ENCODE measurements at regions not wholly inside any gene's neighbourhood (a gene's known extent, or its start where the extent isn't known, plus 50 kb on each side); places are given as distances from the start of the nearest gene placed in this dataset.

- Histone ChIP-seq H3K9ac (ENCODE audit: low read length) (no peak overlapping the region), H2AFZ (ENCODE audit: low read depth, low read length) (no peak overlapping the region), H3K23ac (ENCODE audit: low read length in 2 of 2) (no peak overlapping the region), H3K4ac (ENCODE audit: low read depth in 1 of 2, low read length in 2 of 2) (no peak overlapping the region), H2AK5ac (ENCODE audit: low read length, severe bottlenecking) (no peak overlapping the region), H3K36me3 (ENCODE audit: control insufficient read depth in 1 of 2, insufficient read depth in 2 of 2, low read depth in 1 of 2, low read length in 2 of 2) (no peaks in the 10 kb centered on the region), H3K18ac (ENCODE audit: low read depth in 1 of 2, low read length in 2 of 2) (no peak overlapping the region), H3K4me3 (ENCODE audit: insufficient read depth in 1 of 2, low read depth in 1 of 2, low read length in 2 of 2) (no peak overlapping the region), H4K8ac (ENCODE audit: low read length) (no peak overlapping the region), H3K4me1 (ENCODE audit: control insufficient read depth, insufficient read depth, low read depth, low read length) (no peaks in the 10 kb centered on the region), H2BK15ac (ENCODE audit: low read depth, poor library complexity, severe bottlenecking) (no peak overlapping the region), H3K27me3 (ENCODE audit: control insufficient read depth in 1 of 2, insufficient read depth in 1 of 2, low read length in 2 of 2) (no peaks in the 10 kb centered on the region), H4K91ac (ENCODE audit: low read length) (no peak overlapping the region), H2BK12ac (ENCODE audit: low read length in 2 of 2) (no peak overlapping the region), H3K9me3 (ENCODE audit: control insufficient read depth, low read length) (no peaks in the 10 kb centered on the region), H2BK5ac (ENCODE audit: low read depth, low read length, poor library complexity, severe bottlenecking) (no peak overlapping the region), H3K27ac (ENCODE audit: low read length, poor library complexity, severe bottlenecking) (no peak overlapping the region), H3K79me1 (replicated peaks; ENCODE audit: low read length, poor library complexity, severe bottlenecking) (no peaks in the 10 kb centered on the region), H2BK120ac (ENCODE audit: low read depth, low read length) (no peak overlapping the region), H3K14ac (ENCODE audit: low read length in 2 of 2) (no peak overlapping the region), H3K4me2 (ENCODE audit: low read length, poor library complexity, severe bottlenecking) (no peak overlapping the region)
- DNase-seq: no peak
- WGBS: 95% methylated on average over 4 of the region's 4 CpGs
Measured at GRCh38 chr3:164235289-164236028, 842.8 kb downstream of the SI start.

- no peak overlapping the region for H2BK12ac ChIP-seq (ENCODE audit: low read length in 2 of 2)
- no peak overlapping the region for H2AFZ ChIP-seq (ENCODE audit: low read depth, low read length)
- no peaks in the 10 kb centered on the region for H3K79me1 ChIP-seq (replicated peaks; ENCODE audit: low read length, poor library complexity, severe bottlenecking)
- peak; percentile 5 for DNase-seq
- H2BK15ac ChIP-seq (ENCODE audit: low read depth, poor library complexity, severe bottlenecking): no peak overlapping the region
- peak overlapping the region; percentile 19 for H2BK5ac ChIP-seq (ENCODE audit: low read depth, low read length, poor library complexity, severe bottlenecking)
- no peaks in the 10 kb centered on the region for H3K9me3 ChIP-seq (ENCODE audit: control insufficient read depth, low read length)
- 93% methylated on average over 2 of the region's 2 CpGs for WGBS
- H3K9ac ChIP-seq (ENCODE audit: low read length): no peak overlapping the region
- peak overlapping the region; percentile 92 for H3K27ac ChIP-seq (ENCODE audit: low read length, poor library complexity, severe bottlenecking)
- no peak overlapping the region for H3K23ac ChIP-seq (ENCODE audit: low read length in 2 of 2)
- H3K36me3 ChIP-seq (ENCODE audit: control insufficient read depth in 1 of 2, insufficient read depth in 2 of 2, low read depth in 1 of 2, low read length in 2 of 2): no peaks in the 10 kb centered on the region
- H3K18ac ChIP-seq (ENCODE audit: low read depth in 1 of 2, low read length in 2 of 2): no peak overlapping the region
- H4K91ac ChIP-seq (ENCODE audit: low read length): no peak overlapping the region
- H3K4me3 ChIP-seq (ENCODE audit: insufficient read depth in 1 of 2, low read depth in 1 of 2, low read length in 2 of 2): no peak overlapping the region
- no peaks in the 10 kb centered on the region for H3K4me1 ChIP-seq (ENCODE audit: control insufficient read depth, insufficient read depth, low read depth, low read length)
- H3K27me3 ChIP-seq (ENCODE audit: control insufficient read depth in 1 of 2, insufficient read depth in 1 of 2, low read length in 2 of 2): no peaks in the 10 kb centered on the region
- H2AK5ac ChIP-seq (ENCODE audit: low read length, severe bottlenecking): no peak overlapping the region
- H3K4me2 ChIP-seq (ENCODE audit: low read length, poor library complexity, severe bottlenecking): peak overlapping the region; percentile 9
- H3K14ac ChIP-seq (ENCODE audit: low read length in 2 of 2): no peak overlapping the region
- H4K8ac ChIP-seq (ENCODE audit: low read length): no peak overlapping the region
- H2BK120ac ChIP-seq (ENCODE audit: low read depth, low read length): no peak overlapping the region
- H3K4ac ChIP-seq (ENCODE audit: low read depth in 1 of 2, low read length in 2 of 2): no peak overlapping the region
Measured at GRCh38 chr3:164233951-164234350, 844.3 kb downstream of the SI start.

- Histone ChIP-seq H3K36me3 (ENCODE audit: control insufficient read depth in 1 of 2, insufficient read depth in 2 of 2, low read depth in 1 of 2, low read length in 2 of 2) (no peaks in the 10 kb centered on the region), H2AK5ac (ENCODE audit: low read length, severe bottlenecking) (no peak overlapping the region), H4K91ac (ENCODE audit: low read length) (no peak overlapping the region), H3K27ac (ENCODE audit: low read length, poor library complexity, severe bottlenecking) (no peak overlapping the region), H3K9ac (ENCODE audit: low read length) (no peak overlapping the region), H3K4me2 (ENCODE audit: low read length, poor library complexity, severe bottlenecking) (no peak overlapping the region), H3K27me3 (ENCODE audit: control insufficient read depth in 1 of 2, insufficient read depth in 1 of 2, low read length in 2 of 2) (no peaks in the 10 kb centered on the region), H3K79me1 (replicated peaks; ENCODE audit: low read length, poor library complexity, severe bottlenecking) (no peaks in the 10 kb centered on the region), H3K18ac (ENCODE audit: low read depth in 1 of 2, low read length in 2 of 2) (no peak overlapping the region), H3K4me1 (ENCODE audit: control insufficient read depth, insufficient read depth, low read depth, low read length) (no peaks in the 10 kb centered on the region), H2AFZ (ENCODE audit: low read depth, low read length) (no peak overlapping the region), H3K4me3 (ENCODE audit: insufficient read depth in 1 of 2, low read depth in 1 of 2, low read length in 2 of 2) (no peak overlapping the region), H2BK120ac (ENCODE audit: low read depth, low read length) (no peak overlapping the region), H3K14ac (ENCODE audit: low read length in 2 of 2) (no peak overlapping the region), H4K8ac (ENCODE audit: low read length) (no peak overlapping the region), H2BK5ac (ENCODE audit: low read depth, low read length, poor library complexity, severe bottlenecking) (no peak overlapping the region), H3K9me3 (ENCODE audit: control insufficient read depth, low read length) (no peaks in the 10 kb centered on the region), H3K23ac (ENCODE audit: low read length in 2 of 2) (no peak overlapping the region), H2BK15ac (ENCODE audit: low read depth, poor library complexity, severe bottlenecking) (no peak overlapping the region), H3K4ac (ENCODE audit: low read depth in 1 of 2, low read length in 2 of 2) (no peak overlapping the region), H2BK12ac (ENCODE audit: low read length in 2 of 2) (no peak overlapping the region)
- 89% methylated on average over 1 of the region's 1 CpG for WGBS
- no peak for DNase-seq
Measured at GRCh38 chr3:164231718-164232117, 846.6 kb downstream of the SI start.

GRCh38 chr3:164230385-164231094 lies 847.8 kb downstream of the SI start:
- no peak overlapping the region for H3K23ac ChIP-seq (ENCODE audit: low read length in 2 of 2)
- no peak overlapping the region for H3K9ac ChIP-seq (ENCODE audit: low read length)
- no peak overlapping the region for H3K27ac ChIP-seq (ENCODE audit: low read length, poor library complexity, severe bottlenecking)
- no peak overlapping the region for H4K8ac ChIP-seq (ENCODE audit: low read length)
- no peak overlapping the region for H2AK5ac ChIP-seq (ENCODE audit: low read length, severe bottlenecking)
- no peak overlapping the region for H2BK5ac ChIP-seq (ENCODE audit: low read depth, low read length, poor library complexity, severe bottlenecking)
- no peak overlapping the region for H3K4me3 ChIP-seq (ENCODE audit: insufficient read depth in 1 of 2, low read depth in 1 of 2, low read length in 2 of 2)
- no peaks in the 10 kb centered on the region for H3K9me3 ChIP-seq (ENCODE audit: control insufficient read depth, low read length)
- 89% methylated on average over 3 of the region's 3 CpGs for WGBS
- no peak overlapping the region for H2AFZ ChIP-seq (ENCODE audit: low read depth, low read length)
- no peaks in the 10 kb centered on the region for H3K4me1 ChIP-seq (ENCODE audit: control insufficient read depth, insufficient read depth, low read depth, low read length)
- H2BK15ac ChIP-seq (ENCODE audit: low read depth, poor library complexity, severe bottlenecking): no peak overlapping the region
- no peaks in the 10 kb centered on the region for H3K79me1 ChIP-seq (replicated peaks; ENCODE audit: low read length, poor library complexity, severe bottlenecking)
- H3K4me2 ChIP-seq (ENCODE audit: low read length, poor library complexity, severe bottlenecking): no peak overlapping the region
- DNase-seq: no peak
- H3K18ac ChIP-seq (ENCODE audit: low read depth in 1 of 2, low read length in 2 of 2): no peak overlapping the region
- H2BK120ac ChIP-seq (ENCODE audit: low read depth, low read length): no peak overlapping the region
- no peak overlapping the region for H4K91ac ChIP-seq (ENCODE audit: low read length)
- no peaks in the 10 kb centered on the region for H3K27me3 ChIP-seq (ENCODE audit: control insufficient read depth in 1 of 2, insufficient read depth in 1 of 2, low read length in 2 of 2)
- no peak overlapping the region for H3K4ac ChIP-seq (ENCODE audit: low read depth in 1 of 2, low read length in 2 of 2)
- H3K36me3 ChIP-seq (ENCODE audit: control insufficient read depth in 1 of 2, insufficient read depth in 2 of 2, low read depth in 1 of 2, low read length in 2 of 2): no peaks in the 10 kb centered on the region
- no peak overlapping the region for H2BK12ac ChIP-seq (ENCODE audit: low read length in 2 of 2)
- no peak overlapping the region for H3K14ac ChIP-seq (ENCODE audit: low read length in 2 of 2)

All from mesenchymal stem cell (in vitro differentiated cells and primary cell).